K562 (cell line): ENCODE measurements at regions not wholly inside any gene's neighbourhood (a gene's known extent, or its start where the extent isn't known, plus 50 kb on each side); places are given as distances from the start of the nearest gene placed in this dataset.

Experiments used
- ATAC-seq: fragments of 200-7000 bp; cut with Tn5 transposase; 3 replicates; pipeline ENCODE4 v1.9.1; 2020; ENCODE audit warnings: moderate library complexity
- BruUV-seq: library from RNA; stranded (reverse); fragments of 400-500 nt; replicated peaks from 2 replicates; lab custom pipeline; 2021; lab: Mats Ljungman, UMichigan
- CTCF ChIA-PET: fragments of 300-600 bp; formaldehyde crosslinking; extraction: SDS; loops from one replicate; lab custom pipeline; 2021; ENCODE audit warnings: low intra/inter-chr PET ratio; lab: Yijun Ruan, JAX
- POLR2A ChIA-PET: fragments of 300-600, 350-650 bp; sonication (Branson Sonifier 250); formaldehyde crosslinking; extraction: SDS; loops from one replicate; lab custom pipeline; 2021; ENCODE audit warnings: antibody characterized with exemption, inconsistent platforms; lab: Yijun Ruan, JAX
- DNase-seq, 4 experiments: peaks; one replicate each; pipeline versions ENCODE4 v3.0.0 to v3.0.0-alpha.2; 2011 to 2018; ENCODE audit warnings: low spot score in 3 of 4, mixed read lengths in 3 of 4; ENCODE audit errors: extremely low read depth in 1 of 4
- FAIRE-seq: peaks from 2 replicates; lab custom pipeline; 2011; peaks lifted over from hg19 to GRCh38; lab: Jason Lieb, UNC
- H2AFZ ChIP-seq: 2 replicates; pipeline ENCODE4 v1.6.0; 2011; ENCODE audit warnings: low read depth, low read length, control low read depth, inconsistent platforms
- H3K27ac ChIP-seq: fragments of 200-600 bp; 3 replicates; pipeline ENCODE4 v1.8.0; 2011; ENCODE audit warnings: low read depth, mild to moderate bottlenecking, control low read depth, inconsistent platforms, low read length, moderate library complexity, mixed read lengths; ENCODE audit errors: extremely low read depth
- H3K27me3 ChIP-seq, 2 experiments: fragments of 300-600 bp in 1 of 2; 2 replicates in 1 of 2; 3 replicates in 1 of 2; pipeline versions ENCODE4 v1.6.0 to v1.8.0; 2011; ENCODE audit warnings: inconsistent platforms in 2 of 2, low read length in 2 of 2, mild to moderate bottlenecking in 1 of 2, mixed read lengths in 1 of 2, moderate library complexity in 1 of 2; ENCODE audit not compliant: control insufficient read depth in 2 of 2, insufficient read depth in 2 of 2
- H3K36me3 ChIP-seq: fragments of 300-600 bp; 3 replicates; pipeline ENCODE4 v1.8.0; 2011; ENCODE audit warnings: mild to moderate bottlenecking, low read length, inconsistent platforms; ENCODE audit not compliant: control insufficient read depth, insufficient read depth
- H3K4me1 ChIP-seq, 2 experiments: fragments of 200-600 bp in 1 of 2; replicated peaks in 1 of 2; 2 replicates in 1 of 2; 3 replicates in 1 of 2; pipeline versions ENCODE4 v1.5.1 to v1.8.0; 2011; ENCODE audit warnings: inconsistent platforms in 2 of 2, low read length in 2 of 2, mild to moderate bottlenecking in 1 of 2, mixed read lengths in 1 of 2, moderate library complexity in 1 of 2; ENCODE audit not compliant: control insufficient read depth in 2 of 2, insufficient read depth in 2 of 2
- H3K4me2 ChIP-seq: 2 replicates; pipeline ENCODE4 v1.6.1; 2011; ENCODE audit warnings: low read length, control low read depth, inconsistent platforms, mixed read lengths; ENCODE audit not compliant: insufficient read depth
- H3K4me3 ChIP-seq: fragments of 200-600 bp; sonication (generic), shearing (Covaris generic); 2 replicates; pipeline ENCODE4 v1.5.1; 2016; ENCODE audit warnings: control low read depth, inconsistent platforms
- H3K79me2 ChIP-seq: fragments of 200-600 bp; 3 replicates; pipeline ENCODE4 v1.8.0; 2011; ENCODE audit warnings: low read length, inconsistent platforms; ENCODE audit not compliant: control insufficient read depth, insufficient read depth
- H3K9ac ChIP-seq, 2 experiments: 2 replicates each; pipeline versions ENCODE4 v1.6.0 to v1.6.1; 2011; ENCODE audit warnings: low read depth in 2 of 2, low read length in 2 of 2, control low read depth in 1 of 2, inconsistent platforms in 1 of 2, mild to moderate bottlenecking in 1 of 2, mixed read lengths in 1 of 2; ENCODE audit not compliant: insufficient read depth in 1 of 2
- H3K9me1 ChIP-seq: one replicate; pipeline ENCODE4 v1.6.0; 2011; ENCODE audit warnings: inconsistent platforms, mild to moderate bottlenecking, low read length, moderate library complexity; ENCODE audit not compliant: control insufficient read depth, insufficient read depth
- H3K9me3 ChIP-seq: replicated peaks from 2 replicates; pipeline ENCODE4 v1.5.1; 2011; ENCODE audit warnings: low read depth, low read length, inconsistent platforms; ENCODE audit not compliant: control insufficient read depth, insufficient read depth
- H4K20me1 ChIP-seq: replicated peaks from 2 replicates; pipeline ENCODE4 v1.6.1; 2011; ENCODE audit warnings: low read length, inconsistent platforms, mixed read lengths; ENCODE audit not compliant: control insufficient read depth, insufficient read depth
- CAMTA2 ChIP-seq: fragments of 250-450 bp; sonication (Bioruptor Pico); conservative IDR thresholded peaks from 2 replicates; pipeline ENCODE4 v1.5.1; 2022
- DMBX1 ChIP-seq: fragments of 250-450 bp; sonication (Bioruptor Pico); IDR thresholded peaks from 2 replicates; pipeline ENCODE4 v1.8.0; 2022; ENCODE audit warnings: inconsistent platforms, mild to moderate bottlenecking, moderate library complexity, borderline replicate concordance
- EP400 ChIP-seq: fragments of 450-650 bp; IDR thresholded peaks from 2 replicates; pipeline ENCODE4 v1.6.1; 2017; ENCODE audit warnings: antibody characterized with exemption, mild to moderate bottlenecking, moderate library complexity
- ETS2 ChIP-seq: IDR thresholded peaks from 2 replicates; pipeline ENCODE4 v1.6.1; 2016; ENCODE audit warnings: borderline replicate concordance, missing genetic modification characterization, mild to moderate bottlenecking, moderate library complexity, missing compliant biosample characterization; ENCODE audit not compliant: poor library complexity, severe bottlenecking
- KLF16 ChIP-seq: IDR thresholded peaks from 2 replicates; pipeline ENCODE4 v1.6.1; 2016; ENCODE audit warnings: antibody characterized with exemption
- PCBP1 ChIP-seq: fragments of 200-400 bp; formaldehyde crosslinking; IDR thresholded peaks from 2 replicates; pipeline ENCODE4 v1.6.1; 2018; ENCODE audit warnings: mild to moderate bottlenecking, low read depth, low read length; ENCODE audit not compliant: poor library complexity, severe bottlenecking
- PRPF4 ChIP-seq: fragments of 200-400 bp; formaldehyde crosslinking; IDR thresholded peaks from one replicate; pipeline ENCODE4 v1.6.1; 2017; ENCODE audit warnings: low read length, low read depth, mild to moderate bottlenecking; ENCODE audit not compliant: insufficient read depth, poor library complexity, severe bottlenecking
- PTBP1 ChIP-seq: fragments of 200-400 bp; formaldehyde crosslinking; IDR thresholded peaks from 2 replicates; pipeline ENCODE4 v1.6.1; 2017; ENCODE audit warnings: low read depth, low read length
- RBBP5 ChIP-seq: fragments of 200-600 bp; sonication (generic); IDR thresholded peaks from 2 replicates; pipeline ENCODE4 v1.6.1; 2012; ENCODE audit warnings: borderline replicate concordance, mild to moderate bottlenecking, low read length, control low read depth, inconsistent platforms; ENCODE audit not compliant: insufficient read depth, poor library complexity, severe bottlenecking
- RFX7 ChIP-seq: fragments of 250-450 bp; sonication (Bioruptor Pico); IDR thresholded peaks from 2 replicates; pipeline ENCODE4 v1.5.1; 2021; ENCODE audit warnings: mild to moderate bottlenecking
- SMARCB1 ChIP-seq: IDR thresholded peaks from 2 replicates; pipeline ENCODE4 v1.6.1; 2011; ENCODE audit warnings: improper control_type of control experiment, low read depth; ENCODE audit not compliant: insufficient read length
- STAG1 ChIP-seq: sonication (generic); formaldehyde crosslinking; IDR thresholded peaks from 2 replicates; pipeline ENCODE4 v1.5.0; 2020; ENCODE audit warnings: missing genetic modification reagents, borderline replicate concordance
- ZNF146 ChIP-seq: IDR thresholded peaks from one replicate; pipeline ENCODE4 v1.6.1; 2018; ENCODE audit warnings: missing compliant biosample characterization; ENCODE audit not compliant: unreplicated experiment
- WGBS: fragments of 100-300 bp; shearing (Covaris generic); methylation state at CpG from one replicate; pipeline ENCODE4 v1.1.6; 2016; ENCODE audit warnings: low coverage, mixed read lengths; ENCODE audit not compliant: insufficient coverage; ENCODE audit errors: missing lambda C conversion rate; 5-methylcytosine and 5-hydroxymethylcytosine counted together
- in situ Hi-C: fragments of 300-500 bp; cut with MboI; formaldehyde crosslinking; loops from 4 replicates; pipeline ENCODE4 v1.15.0; 2018; ENCODE audit warnings: inconsistent platforms, mixed read lengths
- intact Hi-C: fragments of 100-400 bp; cut with micrococcal nuclease; formaldehyde crosslinking; loops from 2 replicates; pipeline ENCODE4 v1.14.2; 2022
- TF ChIP-seq, protein P1 (sequence below): fragments of 450-650 bp; formaldehyde crosslinking; IDR thresholded peaks from 2 replicates; pipeline ENCODE4 v1.4.0; 2020; ENCODE audit warnings: mild to moderate bottlenecking, moderate library complexity
- TF ChIP-seq, protein P2 (sequence below): sonication (generic); formaldehyde crosslinking; IDR thresholded peaks from 2 replicates; pipeline ENCODE4 v1.8.0; 2023; ENCODE audit warnings: mild to moderate bottlenecking, missing genetic modification reagents
- TF ChIP-seq, protein P3 (sequence below), 2 experiments: fragments of 450-650 bp in 1 of 2; sonication (generic) in 1 of 2; formaldehyde crosslinking in 1 of 2; IDR thresholded peaks in 1 of 2; conservative IDR thresholded peaks in 1 of 2; 2 replicates each; pipeline versions ENCODE4 v1.6.1 to v1.8.1; 2016 to 2023; ENCODE audit warnings: mild to moderate bottlenecking in 2 of 2, moderate library complexity in 2 of 2, inconsistent platforms in 1 of 2, missing genetic modification reagents in 1 of 2

DNA sequence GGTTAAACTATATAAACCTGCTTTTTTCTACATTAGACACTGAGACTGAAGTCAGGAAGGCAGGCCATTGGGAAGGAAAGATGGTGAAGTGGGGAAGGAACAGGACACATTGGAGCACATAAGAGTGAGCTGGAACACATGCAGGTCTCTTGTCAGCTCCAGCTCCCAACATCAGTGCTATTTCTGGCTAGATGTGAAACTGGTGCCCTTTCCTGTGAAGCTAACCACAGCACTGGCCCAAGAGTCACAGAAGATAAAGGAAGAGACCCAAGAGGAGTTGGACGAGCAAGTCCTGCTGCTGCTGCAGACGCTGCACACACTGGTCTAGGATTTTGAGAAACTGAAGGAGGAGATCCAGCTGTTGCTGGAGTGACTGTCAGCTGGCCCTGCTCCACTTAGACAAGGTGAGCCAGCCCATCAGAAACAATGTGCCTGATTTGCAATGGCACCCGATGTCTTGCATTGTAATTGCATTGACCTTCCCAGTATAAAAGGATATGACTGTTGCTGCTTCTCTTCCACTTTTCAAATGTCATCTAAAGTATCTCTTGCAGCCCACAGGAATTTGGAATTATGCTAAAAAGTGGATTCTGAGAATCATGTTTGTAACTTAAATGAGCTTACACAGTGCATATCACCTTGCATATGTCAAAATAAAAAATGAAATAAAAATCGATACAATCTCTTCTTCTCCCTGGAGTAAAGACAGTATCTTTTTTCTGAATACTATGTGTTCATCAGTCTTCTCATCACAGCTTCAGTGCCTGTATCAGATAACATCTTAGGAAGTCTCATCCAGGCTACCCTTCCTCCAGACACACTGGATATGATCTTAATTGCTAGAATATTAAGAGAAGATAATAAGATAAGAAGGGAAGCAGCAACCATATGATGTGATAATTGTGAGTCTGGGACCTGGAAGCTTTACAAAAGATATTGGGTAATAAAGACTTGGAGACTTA is 230.7 kb upstream of the SPRY2 start:
- no peaks in the 10 kb centered on the region for H3K9me3 ChIP-seq
- H3K27ac ChIP-seq, result no peak overlapping the region
- H3K9ac ChIP-seq, result no peak overlapping the region
- no peaks in the 10 kb centered on the region for H3K9me1 ChIP-seq
- under 1% methylated on average over 4 of the region's 4 CpGs for WGBS
- BruUV-seq, result no TSS peak
- DNase-seq (no peak), FAIRE-seq (no peak), ATAC-seq (peak; percentile 25)
- H3K4me2 ChIP-seq, result no peak overlapping the region
- in situ Hi-C loops (no loop called here), intact Hi-C loops (no loop called here)
- H3K36me3 ChIP-seq, result no peaks in the 10 kb centered on the region
- H3K79me2 ChIP-seq, result no peaks in the 10 kb centered on the region
- H3K4me3 ChIP-seq, result no peak overlapping the region
- CTCF ChIA-PET, result no interaction called here
- no peaks in the 10 kb centered on the region for H3K4me1 ChIP-seq
- no peaks in the 10 kb centered on the region for H4K20me1 ChIP-seq
- H2AFZ ChIP-seq, result no peak overlapping the region
- H3K27me3 ChIP-seq, result peaks cover 0 to 4% of the 10 kb centered on the region in 2 experiments; a peak in 1 of 5 replicates
- POLR2A ChIA-PET, result interaction anchor here (0.6 to 3.8 kb wide), 4 partner anchors 10 to 23 kb away, joined by 3 to 14 read pairs (median 4); no protein-coding TSS in a partner anchor
- TF ChIP-seq DMBX1 (CRISPR knock-in tag) (no peak), SMARCB1 (no peak), ETS2 (tag) (no peak), PCBP1 (no peak), STAG1 (CRISPR knock-in tag) (0 out of 2 replicates have a peak, but pooled peaks have one; percentile 48), ZNF146 (CRISPR knock-in tag) (no peak), PTBP1 (no peak), RFX7 (CRISPR knock-in tag) (no peak), EP400 (no peak), KLF16 (no peak), CAMTA2 (CRISPR knock-in tag) (no peak), RBBP5 (no peak), PRPF4 (no peak)
- TF ChIP-seq, protein P1, sequence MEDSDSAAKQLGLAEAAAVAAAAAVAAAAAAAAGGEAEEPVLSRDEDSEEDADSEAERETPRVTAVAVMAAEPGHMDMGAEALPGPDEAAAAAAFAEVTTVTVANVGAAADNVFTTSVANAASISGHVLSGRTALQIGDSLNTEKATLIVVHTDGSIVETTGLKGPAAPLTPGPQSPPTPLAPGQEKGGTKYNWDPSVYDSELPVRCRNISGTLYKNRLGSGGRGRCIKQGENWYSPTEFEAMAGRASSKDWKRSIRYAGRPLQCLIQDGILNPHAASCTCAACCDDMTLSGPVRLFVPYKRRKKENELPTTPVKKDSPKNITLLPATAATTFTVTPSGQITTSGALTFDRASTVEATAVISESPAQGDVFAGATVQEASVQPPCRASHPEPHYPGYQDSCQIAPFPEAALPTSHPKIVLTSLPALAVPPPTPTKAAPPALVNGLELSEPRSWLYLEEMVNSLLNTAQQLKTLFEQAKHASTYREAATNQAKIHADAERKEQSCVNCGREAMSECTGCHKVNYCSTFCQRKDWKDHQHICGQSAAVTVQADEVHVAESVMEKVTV, result no peak
- TF ChIP-seq, protein P2, sequence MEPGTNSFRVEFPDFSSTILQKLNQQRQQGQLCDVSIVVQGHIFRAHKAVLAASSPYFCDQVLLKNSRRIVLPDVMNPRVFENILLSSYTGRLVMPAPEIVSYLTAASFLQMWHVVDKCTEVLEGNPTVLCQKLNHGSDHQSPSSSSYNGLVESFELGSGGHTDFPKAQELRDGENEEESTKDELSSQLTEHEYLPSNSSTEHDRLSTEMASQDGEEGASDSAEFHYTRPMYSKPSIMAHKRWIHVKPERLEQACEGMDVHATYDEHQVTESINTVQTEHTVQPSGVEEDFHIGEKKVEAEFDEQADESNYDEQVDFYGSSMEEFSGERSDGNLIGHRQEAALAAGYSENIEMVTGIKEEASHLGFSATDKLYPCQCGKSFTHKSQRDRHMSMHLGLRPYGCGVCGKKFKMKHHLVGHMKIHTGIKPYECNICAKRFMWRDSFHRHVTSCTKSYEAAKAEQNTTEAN (CRISPR knock-in tag), result no peak
- TF ChIP-seq, protein P3, sequence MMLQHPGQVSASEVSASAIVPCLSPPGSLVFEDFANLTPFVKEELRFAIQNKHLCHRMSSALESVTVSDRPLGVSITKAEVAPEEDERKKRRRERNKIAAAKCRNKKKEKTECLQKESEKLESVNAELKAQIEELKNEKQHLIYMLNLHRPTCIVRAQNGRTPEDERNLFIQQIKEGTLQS (IDR thresholded peaks at IDR 0.05), result no peak
- TF ChIP-seq, protein P3 (CRISPR knock-in tag; conservative IDR thresholded peaks at IDR 0.05), result 0 out of 2 replicates have a peak, but pooled peaks have one; percentile 21
